Activated CD8-positive, alpha-beta T cell treated with anti-CD3 and anti-CD28 coated beads for 36 hours (primary cell): ENCODE measurements at regions not wholly inside any gene's neighbourhood (a gene's known extent, or its start where the extent isn't known, plus 50 kb on each side); places are given as distances from the start of the nearest gene placed in this dataset.

Source experiments
- ATAC-seq: fragments of 200-7000 bp; cut with Tn5 transposase; one replicate; pipeline ENCODE4 v1.10.0; 2021; ENCODE audit warnings: mild to moderate bottlenecking, moderate library complexity
- CTCF ChIA-PET: fragments of 350-600 bp; sonication (Branson Sonifier 250); formaldehyde crosslinking; loops from one replicate; lab custom pipeline; 2021; ENCODE audit warnings: antibody characterized with exemption; lab: Charles Lee
- POLR2A ChIA-PET: fragments of 350-600 bp; sonication (Branson Sonifier 250); formaldehyde crosslinking; loops from one replicate; lab custom pipeline; 2021; ENCODE audit warnings: antibody characterized with exemption; lab: Charles Lee
- DNase-seq: peaks from one replicate; pipeline ENCODE4 v3.0.0-alpha.2; 2020
- H3K27ac Mint-ChIP-seq: one replicate; pipeline ENCODE4 v1.8.0; 2021; ENCODE audit warnings: mild to moderate bottlenecking, mixed read lengths
- H3K27me3 Mint-ChIP-seq: one replicate; pipeline ENCODE4 v1.8.0; 2021; ENCODE audit warnings: mixed read lengths
- H3K36me3 Mint-ChIP-seq: one replicate; pipeline ENCODE4 v1.8.0; 2021; ENCODE audit warnings: low read depth, mixed read lengths
- H3K4me1 Mint-ChIP-seq: one replicate; pipeline ENCODE4 v1.8.0; 2021; ENCODE audit warnings: low read depth, mixed read lengths
- H3K4me3 Mint-ChIP-seq: one replicate; pipeline ENCODE4 v1.8.0; 2021; ENCODE audit warnings: mild to moderate bottlenecking, moderate library complexity, mixed read lengths
- H3K9me3 Mint-ChIP-seq: one replicate; pipeline ENCODE4 v1.8.0; 2021; ENCODE audit warnings: mixed read lengths
- intact Hi-C: fragments of 100-400 bp; cut with micrococcal nuclease; formaldehyde crosslinking; loops from one replicate; pipeline ENCODE4 v1.10.0; 2022
- TF ChIP-seq, protein P1 (sequence below): fragments of 200-600 bp; IDR thresholded peaks from one replicate; pipeline ENCODE4 v1.8.0; 2022; ENCODE audit warnings: antibody characterized with exemption, mild to moderate bottlenecking

DNA sequence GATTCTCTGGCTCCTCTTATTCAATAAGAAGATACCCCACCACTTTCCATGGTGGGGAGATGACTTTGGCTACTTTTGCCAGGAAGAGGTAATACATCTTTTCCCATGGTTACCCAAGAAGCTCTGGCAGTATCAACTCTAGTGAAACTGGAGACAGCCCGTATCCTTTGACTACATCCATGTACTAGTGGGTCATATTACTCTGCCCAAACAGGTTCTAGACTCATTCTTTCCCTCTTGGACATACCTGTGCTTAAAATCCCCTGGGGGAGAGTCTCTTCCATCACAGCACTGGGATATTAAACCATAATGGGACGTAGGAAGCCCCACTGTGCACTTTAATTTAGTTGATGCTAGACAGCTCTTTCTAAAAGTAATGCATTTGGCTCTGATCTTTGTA lies 144.7 kb upstream of the KLF12 start:
- H3K4me3 Mint-ChIP-seq, result no peak overlapping the region
- intact Hi-C loops, result no loop called here
- no peaks in the 10 kb centered on the region for H3K9me3 Mint-ChIP-seq
- CTCF ChIA-PET, result interaction anchor here (2.9 kb wide), 1 partner anchor 8 kb away, joined by 19 read pairs; no protein-coding TSS in a partner anchor
- peaks cover 49% of the 10 kb centered on the region for H3K4me1 Mint-ChIP-seq
- H3K27ac Mint-ChIP-seq, result no peak overlapping the region
- no peak for ATAC-seq
- POLR2A ChIA-PET, result no interaction called here
- TF ChIP-seq, protein P1, sequence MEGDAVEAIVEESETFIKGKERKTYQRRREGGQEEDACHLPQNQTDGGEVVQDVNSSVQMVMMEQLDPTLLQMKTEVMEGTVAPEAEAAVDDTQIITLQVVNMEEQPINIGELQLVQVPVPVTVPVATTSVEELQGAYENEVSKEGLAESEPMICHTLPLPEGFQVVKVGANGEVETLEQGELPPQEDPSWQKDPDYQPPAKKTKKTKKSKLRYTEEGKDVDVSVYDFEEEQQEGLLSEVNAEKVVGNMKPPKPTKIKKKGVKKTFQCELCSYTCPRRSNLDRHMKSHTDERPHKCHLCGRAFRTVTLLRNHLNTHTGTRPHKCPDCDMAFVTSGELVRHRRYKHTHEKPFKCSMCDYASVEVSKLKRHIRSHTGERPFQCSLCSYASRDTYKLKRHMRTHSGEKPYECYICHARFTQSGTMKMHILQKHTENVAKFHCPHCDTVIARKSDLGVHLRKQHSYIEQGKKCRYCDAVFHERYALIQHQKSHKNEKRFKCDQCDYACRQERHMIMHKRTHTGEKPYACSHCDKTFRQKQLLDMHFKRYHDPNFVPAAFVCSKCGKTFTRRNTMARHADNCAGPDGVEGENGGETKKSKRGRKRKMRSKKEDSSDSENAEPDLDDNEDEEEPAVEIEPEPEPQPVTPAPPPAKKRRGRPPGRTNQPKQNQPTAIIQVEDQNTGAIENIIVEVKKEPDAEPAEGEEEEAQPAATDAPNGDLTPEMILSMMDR, result no peak
- H3K36me3 Mint-ChIP-seq, result no peaks in the 10 kb centered on the region
- H3K27me3 Mint-ChIP-seq, result no peaks in the 10 kb centered on the region
- DNase-seq, result no peak

DNA sequence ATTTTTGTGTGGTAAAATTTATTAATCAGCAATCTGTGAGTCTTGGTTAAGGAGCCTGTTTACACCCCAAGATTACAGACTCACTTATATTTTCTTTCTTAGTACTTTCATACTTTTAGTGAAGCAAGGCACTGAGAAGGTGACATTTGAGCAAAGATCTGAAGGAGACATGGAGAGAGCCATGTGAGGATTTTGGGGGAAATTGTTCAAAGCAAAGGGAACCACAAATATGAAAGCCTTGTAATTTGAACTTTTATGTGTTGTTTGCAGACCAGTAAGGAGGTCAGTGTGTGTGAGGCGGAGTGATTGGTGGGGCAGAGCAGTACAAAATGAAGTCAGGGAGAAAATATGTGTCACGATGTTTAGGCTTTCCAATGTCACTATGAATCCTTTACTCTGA lies 140.7 kb upstream of the KLF12 start:
- intact Hi-C loops, result no loop called here
- CTCF ChIA-PET, result no interaction called here
- Mint-ChIP-seq H3K36me3 (peaks cover 7% of the 10 kb centered on the region), H3K4me3 (no peak overlapping the region), H3K27me3 (no peaks in the 10 kb centered on the region), H3K27ac (no peak overlapping the region), H3K4me1 (peaks cover 30% of the 10 kb centered on the region), H3K9me3 (peaks cover 8% of the 10 kb centered on the region)
- ATAC-seq (no peak), DNase-seq (no peak)
- POLR2A ChIA-PET, result no interaction called here
- TF ChIP-seq, protein P1, result no peak

DNA sequence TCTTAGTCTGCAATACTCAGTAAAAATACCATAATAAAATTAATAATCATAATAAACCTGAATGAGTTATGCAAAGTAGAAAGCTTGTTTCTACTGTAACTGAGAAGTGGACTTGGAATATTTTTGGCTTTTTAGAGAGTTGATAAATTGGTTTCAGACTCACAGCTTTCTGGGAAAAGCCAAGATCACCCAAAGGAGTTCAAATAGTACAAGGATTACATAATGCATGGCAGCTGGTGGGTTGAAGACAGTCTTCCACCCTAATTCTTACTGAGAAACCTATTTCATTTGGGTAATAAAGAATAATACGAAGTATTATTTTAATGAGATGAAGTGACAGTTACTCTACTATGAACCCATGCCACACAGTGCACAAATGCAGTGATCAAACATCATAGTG lies 139.4 kb upstream of the KLF12 start:
- CTCF ChIA-PET, result interaction anchor here (0.7 to 4.9 kb wide), 2 partner anchors 13 to 413 kb away, joined by 3 to 24 read pairs; no protein-coding TSS in a partner anchor
- TF ChIP-seq, protein P1, result no peak
- Mint-ChIP-seq H3K27me3 (no peaks in the 10 kb centered on the region), H3K27ac (no peak overlapping the region), H3K9me3 (peaks cover 8% of the 10 kb centered on the region), H3K36me3 (peaks cover 11% of the 10 kb centered on the region), H3K4me1 (peaks cover 29% of the 10 kb centered on the region), H3K4me3 (no peak overlapping the region)
- POLR2A ChIA-PET, result interaction anchor here (0.6 to 1.2 kb wide), 3 partner anchors 8 to 140 kb away, joined by 3 read pairs; no protein-coding TSS in a partner anchor
- intact Hi-C loops, result no loop called here
- DNase-seq, result no peak
- no peak for ATAC-seq

DNA sequence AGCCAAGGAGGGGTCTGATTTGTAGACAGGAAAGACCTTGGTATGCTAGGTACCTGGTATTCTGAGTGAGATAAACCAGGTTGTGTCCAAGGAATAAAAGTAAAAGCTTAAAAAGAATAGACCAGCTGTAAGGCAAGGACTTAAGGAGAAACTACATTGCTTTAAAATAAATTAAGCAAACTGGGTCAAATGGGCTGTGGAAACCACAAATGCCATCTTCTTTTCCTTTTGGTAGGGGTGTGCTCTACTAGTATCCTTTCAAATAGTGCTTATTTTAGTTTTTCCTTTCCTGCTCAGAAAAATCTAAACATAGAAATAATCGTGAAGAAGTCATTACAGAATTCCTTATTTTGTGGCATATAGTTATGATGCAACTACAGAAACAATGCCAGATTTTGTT lies 138.6 kb upstream of the KLF12 start:
- ChIA-PET CTCF (interaction anchor here (1.2 to 4.9 kb wide), 3 partner anchors 14 to 20 kb away, joined by 3 to 24 read pairs (median 6); no protein-coding TSS in a partner anchor), POLR2A (no interaction called here)
- intact Hi-C loops, result no loop called here
- DNase-seq, result no peak
- Mint-ChIP-seq H3K36me3 (peaks cover 11% of the 10 kb centered on the region), H3K27ac (no peak overlapping the region), H3K4me1 (peaks cover 29% of the 10 kb centered on the region), H3K4me3 (no peak overlapping the region), H3K27me3 (no peaks in the 10 kb centered on the region), H3K9me3 (peaks cover 8% of the 10 kb centered on the region)
- TF ChIP-seq, protein P1, result no peak
- no peak for ATAC-seq

DNA sequence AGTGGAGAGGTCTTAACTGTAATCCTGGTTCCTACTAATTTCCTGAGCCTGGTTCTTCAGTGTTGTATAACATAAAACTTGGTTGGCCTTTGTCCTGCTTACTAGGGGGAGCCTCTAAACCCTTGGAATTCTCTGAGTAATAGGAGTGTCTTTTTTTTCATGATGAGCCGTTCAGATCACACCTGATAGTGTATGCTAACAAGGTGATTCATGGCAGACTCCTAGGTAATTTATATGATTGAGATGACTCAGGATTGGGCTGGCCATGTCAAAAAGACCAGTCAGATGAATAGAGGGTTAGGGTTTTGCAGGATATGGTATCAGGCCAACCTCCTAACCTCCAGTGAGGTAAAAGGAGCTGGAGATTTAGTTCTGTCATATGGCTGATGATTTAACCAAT lies 135.8 kb upstream of the KLF12 start:
- no peak for DNase-seq
- Mint-ChIP-seq H3K27ac (no peak overlapping the region), H3K27me3 (no peaks in the 10 kb centered on the region), H3K4me3 (no peak overlapping the region), H3K9me3 (peaks cover 22% of the 10 kb centered on the region), H3K4me1 (peaks cover 17% of the 10 kb centered on the region), H3K36me3 (peaks cover 19% of the 10 kb centered on the region)
- ATAC-seq, result peak; percentile 51
- POLR2A ChIA-PET, result no interaction called here
- intact Hi-C loops, result no loop called here
- TF ChIP-seq, protein P1, result no peak
- CTCF ChIA-PET, result interaction anchor here (1.0 to 4.9 kb wide), 3 partner anchors 8 to 83 kb away, joined by 3 to 24 read pairs (median 4); no protein-coding TSS in a partner anchor
